Middle frontal gyrus (tissue), 1 donor: ENCODE measurements at regions not wholly inside any gene's neighbourhood (a gene's known extent, or its start where the extent isn't known, plus 50 kb on each side); places are given as distances from the start of the nearest gene placed in this dataset.
"Not testable (repeated sequence)": the region's sequence is repeated elsewhere in the genome, so short reads cannot be mapped to it uniquely, and the experiment has no call there.

Source experiments
- DNase-seq: peaks from one replicate; pipeline ENCODE4 v3.0.0-alpha.2; 2015; ENCODE audit warnings: low spot score; ENCODE audit errors: extremely low spot score

DNA sequence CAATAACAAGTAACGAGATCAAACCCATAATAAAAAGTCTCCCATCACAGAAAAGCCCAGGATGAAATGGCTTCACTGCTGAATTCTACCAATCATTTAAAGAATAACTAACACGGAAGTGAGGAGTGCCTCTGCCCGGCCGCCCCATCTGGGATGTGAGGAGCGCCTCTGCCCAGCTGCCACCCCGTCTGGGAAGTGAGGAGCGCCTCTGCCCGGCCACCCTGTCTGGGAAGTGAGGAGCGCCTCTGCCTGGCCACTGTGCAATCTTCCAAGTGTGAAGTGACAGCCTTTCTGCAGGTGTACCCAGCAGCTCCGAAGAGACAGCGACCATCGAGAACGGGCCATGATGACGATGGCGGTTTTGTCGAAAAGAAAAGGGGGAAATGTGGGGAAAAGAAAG, 528.8 kb upstream of the GRIA3 start:
- not testable (repeated sequence) for DNase-seq

DNA sequence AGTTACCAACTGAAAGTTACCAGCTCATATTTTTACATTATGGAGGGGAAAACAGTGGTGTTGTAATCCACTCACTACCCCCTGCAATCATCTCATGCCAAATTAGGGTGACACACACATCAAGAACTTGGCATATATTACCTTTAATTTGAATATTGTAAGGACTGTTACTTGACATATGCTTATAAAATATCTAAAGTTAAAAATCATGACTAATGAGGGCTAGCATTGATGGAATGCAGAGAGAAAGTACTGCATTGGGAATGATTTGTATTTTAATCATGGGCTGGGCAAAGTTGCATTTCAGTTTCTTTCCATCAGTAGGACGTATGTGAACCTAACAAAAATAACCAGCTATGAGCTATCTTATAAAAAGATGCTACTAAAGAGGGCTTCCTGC, 517.5 kb upstream of the GRIA3 start:
- no peak for DNase-seq

DNA sequence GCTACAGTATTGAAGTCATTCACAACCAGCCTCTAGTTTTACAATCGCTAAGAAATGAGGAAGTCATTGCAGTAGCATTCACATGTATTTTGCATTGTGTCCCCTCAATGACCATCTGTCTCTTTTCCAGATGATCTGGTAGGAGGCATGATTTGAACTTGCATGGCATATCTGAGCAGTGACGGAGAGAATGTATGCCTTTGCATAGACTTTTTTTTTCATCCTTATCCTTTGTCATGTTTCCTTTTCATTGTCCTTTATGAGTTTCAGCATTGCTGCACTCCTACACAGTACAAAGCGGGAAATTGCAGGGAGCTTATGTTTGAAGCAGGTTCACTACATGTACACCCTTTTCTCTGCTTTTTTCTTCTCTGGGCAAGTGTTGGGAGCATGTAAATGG, 516.4 kb upstream of the GRIA3 start:
- DNase-seq, result no peak

DNA sequence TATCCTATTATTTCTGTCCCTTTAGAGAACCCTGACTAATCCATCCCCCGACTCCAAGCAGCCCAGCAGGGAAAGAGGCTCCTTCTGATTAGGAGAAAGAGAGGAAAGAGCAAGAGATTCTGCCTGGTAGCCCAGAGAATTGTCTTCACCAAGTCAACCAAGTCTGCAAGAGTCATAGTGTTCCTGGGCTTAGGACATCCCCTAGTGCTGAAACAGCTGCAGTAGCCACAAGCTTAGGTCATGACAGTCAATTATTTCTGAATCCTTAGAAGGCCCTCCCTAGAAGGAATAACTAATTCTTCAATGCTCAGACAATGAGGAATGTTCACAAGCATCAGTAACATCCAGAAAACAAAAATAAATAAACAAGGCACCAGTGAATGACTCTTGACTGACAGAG, 480.3 kb upstream of the GRIA3 start:
- DNase-seq, result no peak

DNA sequence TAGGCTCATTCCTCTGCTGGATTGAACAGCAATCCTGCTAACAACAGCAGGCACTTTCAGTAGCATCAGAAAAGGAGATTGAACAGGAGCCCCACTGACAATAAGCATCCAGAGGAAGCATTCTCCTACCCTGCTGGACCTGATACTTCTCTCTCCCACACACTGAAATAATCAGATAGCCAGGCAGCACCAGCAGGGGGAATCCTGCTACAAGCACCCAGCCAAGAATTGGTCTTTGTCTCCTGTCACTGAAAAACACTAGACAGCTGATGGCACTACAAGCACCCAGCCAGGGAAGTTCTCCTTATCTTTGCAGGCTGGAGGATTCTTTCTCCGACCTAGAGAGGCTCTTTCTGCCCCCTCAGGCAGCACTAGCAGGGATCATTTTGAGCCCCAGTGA, 444.3 kb upstream of the GRIA3 start:
- DNase-seq, result no peak

DNA sequence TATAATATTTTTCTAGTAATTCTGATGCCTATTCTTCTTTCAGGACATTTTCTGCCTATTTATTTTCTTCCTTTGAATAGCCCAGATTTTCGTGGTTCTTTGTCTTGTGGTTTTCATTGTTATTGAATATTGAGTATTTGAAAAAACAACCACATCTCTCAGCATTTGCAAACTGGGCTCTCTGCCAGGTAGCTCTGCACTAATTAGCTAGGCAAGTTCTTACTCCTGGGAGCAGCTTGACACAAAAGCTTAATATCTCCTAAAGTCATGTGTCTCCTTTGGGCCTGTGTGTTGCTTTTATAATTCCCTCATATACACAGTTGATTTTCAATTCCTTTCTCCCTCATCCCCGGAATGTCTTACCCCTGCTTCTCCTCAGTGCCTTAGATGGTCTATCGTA, 413.5 kb upstream of the GRIA3 start:
- no peak for DNase-seq

DNA sequence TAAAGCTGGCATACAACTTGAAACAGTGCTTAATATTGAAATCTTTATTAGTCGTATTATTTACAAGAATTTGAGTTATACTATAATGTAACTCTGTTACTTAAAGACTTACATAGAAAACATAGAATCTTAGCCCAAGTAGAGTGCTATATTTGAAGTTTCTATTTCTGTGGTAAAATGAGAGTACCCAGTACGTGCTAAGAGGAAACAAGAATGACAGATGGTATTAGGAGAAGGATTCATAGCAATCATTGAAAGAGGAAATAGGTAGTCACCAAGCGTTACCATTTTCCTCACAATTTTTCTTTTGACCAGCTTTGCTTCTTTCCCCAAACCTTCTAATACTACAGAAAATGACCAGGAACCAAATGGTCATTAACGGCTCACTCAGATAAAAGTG, 412.1 kb upstream of the GRIA3 start:
- DNase-seq, result no peak

DNA sequence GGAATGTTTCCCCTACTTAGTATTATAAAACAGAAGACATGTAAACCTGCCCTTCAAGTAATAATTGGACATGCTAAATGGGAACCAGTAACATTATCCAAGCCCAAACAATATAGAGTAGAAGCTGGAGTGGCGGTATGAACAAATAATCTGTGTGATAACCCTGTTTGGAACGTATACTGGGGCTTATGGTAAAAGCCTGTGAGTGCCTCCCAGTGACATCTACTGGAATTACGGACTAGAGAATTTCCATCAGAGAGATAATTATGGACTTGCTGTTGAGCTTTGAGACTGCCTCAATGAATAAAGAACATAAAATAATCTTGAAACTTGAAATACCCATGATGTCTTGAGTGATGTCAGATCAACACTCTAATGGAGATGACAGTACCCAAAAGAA, 406.3 kb upstream of the GRIA3 start:
- DNase-seq, result no peak

DNA sequence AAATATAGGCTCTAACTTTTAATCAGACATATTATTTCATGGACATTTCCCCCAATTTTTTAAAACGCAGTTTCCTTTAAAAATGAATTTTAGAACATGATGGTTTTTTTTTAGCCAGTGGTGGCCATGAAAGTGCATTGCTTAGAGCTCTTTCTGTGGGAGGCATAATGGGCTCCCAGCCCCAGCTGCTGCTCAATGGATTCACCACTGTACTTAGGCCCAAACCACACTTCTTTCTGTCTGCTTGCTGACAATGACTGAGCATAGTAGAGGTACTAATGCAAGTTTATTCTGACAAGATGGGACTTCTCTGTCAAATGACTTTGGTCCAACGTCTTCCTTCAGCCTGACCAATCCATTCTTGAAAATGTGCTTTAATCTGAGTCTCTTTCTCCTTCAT, 400.2 kb upstream of the GRIA3 start:
- no peak for DNase-seq

DNA sequence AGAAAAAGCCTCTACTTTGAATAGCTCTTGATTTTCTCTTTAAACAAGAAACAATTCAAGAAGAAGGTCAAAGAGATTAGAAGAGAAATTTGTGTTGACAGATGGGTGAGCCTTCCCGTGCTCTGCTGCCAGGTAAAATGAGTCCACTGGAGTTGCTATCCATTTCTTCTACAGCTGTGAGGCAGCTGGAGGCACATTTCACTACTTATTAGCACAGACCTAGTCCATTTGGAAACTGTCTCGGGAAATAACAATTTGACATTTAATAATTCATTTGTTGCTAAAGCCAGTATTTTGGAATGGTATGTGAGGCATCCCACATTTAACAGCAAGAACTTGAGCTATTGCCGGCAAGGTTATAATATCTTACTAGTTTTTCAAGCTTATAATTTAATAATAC, 396.8 kb upstream of the GRIA3 start:
- no peak for DNase-seq

DNA sequence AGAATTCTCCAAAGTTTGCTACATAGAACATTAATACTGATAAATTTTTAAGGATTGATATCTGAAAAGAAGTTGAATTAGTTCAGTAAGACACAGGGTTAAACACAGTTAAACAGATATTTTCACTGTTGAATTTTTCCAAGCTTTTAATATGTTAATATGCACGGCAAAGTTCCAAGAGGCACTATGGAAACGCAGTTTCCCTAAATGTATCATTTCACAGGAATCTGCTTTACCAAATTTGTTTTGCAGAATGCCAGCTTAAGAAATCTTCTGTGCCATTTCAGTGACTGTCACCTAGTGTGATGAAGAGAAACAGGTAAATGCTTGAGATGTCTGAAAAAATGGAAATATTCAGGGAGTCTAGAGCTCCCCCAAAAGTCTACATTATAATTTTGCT, 395.9 kb upstream of the GRIA3 start:
- no peak for DNase-seq

DNA sequence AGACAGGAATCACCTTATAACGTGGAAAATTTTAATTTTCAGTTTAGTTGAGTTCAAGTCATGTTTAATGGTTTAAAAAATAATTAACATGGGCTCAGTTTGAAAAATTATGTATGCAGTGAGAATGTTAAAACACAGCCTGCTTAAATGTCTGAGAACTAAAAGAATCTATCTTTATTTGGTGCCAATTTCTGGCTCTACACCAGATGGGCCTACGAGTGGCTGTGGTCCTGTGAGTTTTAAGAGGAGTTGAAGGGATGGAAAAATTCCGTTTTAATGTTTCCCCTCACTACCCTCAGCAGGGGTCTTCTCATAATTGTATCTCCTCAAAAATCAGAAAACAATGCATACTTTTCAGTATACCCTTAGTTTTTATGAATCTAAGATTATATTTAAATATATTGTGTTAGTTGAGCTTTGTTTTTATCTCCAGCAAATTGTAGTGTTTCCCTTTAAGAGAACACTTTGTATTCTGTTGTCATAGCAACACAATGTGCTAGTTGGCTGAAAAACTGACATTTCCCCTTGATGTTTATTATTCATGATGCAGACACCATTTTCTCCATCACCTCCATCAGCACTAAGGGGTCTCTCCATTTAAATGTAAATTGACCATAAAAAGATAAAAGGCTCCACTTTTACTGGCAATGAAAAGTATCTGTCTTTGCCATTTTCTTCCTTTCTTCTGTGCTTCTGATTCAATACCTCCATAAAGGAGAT, 393.5 kb upstream of the GRIA3 start:
- no peak for DNase-seq

DNA sequence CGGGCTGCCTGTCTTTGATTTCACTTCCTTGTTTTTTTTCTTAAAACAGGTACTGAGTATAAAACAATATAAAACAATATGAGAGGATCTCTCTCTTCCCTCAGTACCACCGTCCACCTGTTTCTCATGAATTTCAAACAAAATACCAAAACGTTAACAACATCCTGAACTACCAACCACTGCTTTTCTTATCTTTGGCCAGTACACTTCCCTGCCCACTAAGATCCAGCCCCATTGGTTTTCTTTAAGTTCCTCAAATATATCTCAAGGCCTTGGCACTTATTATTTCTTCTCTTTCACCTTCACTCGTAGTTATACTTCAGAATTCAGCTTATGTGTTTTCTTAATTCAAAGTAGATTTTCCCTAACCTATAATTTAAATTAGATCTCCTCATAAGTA, 370.2 kb upstream of the GRIA3 start:
- DNase-seq, result no peak

DNA sequence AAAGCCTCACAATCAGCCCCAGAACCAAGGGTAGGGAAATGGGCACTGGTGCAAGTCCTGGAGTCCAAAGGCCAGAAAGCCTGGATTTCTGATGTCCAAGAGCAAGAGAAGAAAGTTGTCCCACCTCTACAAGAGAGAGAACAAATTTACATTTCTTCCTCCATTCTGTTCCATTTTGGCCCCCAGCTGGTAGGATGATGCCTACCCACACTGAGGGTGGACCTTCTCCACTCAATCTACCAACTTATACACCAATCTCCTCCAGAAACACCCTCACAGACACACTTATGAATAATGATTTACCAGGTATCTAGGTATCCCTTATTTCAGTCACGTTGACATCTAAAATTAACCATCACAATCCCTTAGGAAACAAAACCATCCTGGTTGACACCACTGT, 367.8 kb upstream of the GRIA3 start:
- no peak for DNase-seq

DNA sequence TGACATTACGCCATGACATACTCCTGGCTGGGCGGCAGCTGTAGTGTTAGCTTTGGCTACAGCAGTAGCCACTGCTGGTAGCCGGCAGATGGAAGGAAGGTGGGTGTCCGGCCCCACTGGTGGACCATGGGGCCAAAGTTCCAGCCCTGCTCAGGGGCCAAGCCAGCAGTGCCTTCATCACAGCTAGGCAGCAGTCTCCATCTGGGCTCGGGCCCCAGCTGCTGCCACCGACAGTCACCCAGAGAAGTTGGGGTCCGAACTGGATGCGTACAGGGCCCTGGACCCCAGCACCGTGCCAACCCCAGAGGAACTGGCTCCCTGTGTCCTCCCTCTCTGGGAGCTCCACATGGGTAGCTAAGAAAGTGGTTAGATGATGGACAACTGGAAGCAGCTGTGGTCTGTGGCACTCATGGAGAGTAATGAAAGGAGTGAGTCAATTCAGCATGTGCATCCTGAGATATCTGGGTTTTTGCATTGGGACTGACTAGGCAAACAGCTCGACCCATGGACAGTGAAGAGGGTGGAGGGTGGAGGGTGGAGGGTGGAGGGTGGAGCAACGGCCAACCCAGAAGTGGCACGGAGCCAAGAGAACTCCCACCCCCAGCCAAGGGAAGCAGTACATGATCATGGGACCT, 366.6 kb upstream of the GRIA3 start:
- DNase-seq, result no peak

DNA sequence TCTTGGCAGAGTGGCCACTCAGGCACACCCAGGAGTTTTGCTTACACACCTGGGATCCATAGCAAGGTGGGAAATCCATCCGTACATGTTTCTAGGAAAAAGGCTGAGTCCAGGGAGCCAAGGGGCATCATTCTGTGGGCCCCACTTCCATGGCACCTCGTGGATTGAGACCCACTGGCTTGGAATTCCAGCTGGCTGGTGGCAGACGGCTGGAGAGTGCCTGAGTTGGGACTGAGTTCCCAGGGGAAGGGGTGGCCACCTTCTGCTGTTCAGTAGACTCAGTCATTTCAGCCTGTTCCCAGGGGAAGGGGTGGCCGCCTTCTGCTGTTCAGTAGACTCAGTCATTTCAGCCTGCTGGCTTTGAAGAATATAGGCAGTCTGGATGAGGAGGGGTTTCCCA, 366.0 kb upstream of the GRIA3 start:
- DNase-seq, result no peak

DNA sequence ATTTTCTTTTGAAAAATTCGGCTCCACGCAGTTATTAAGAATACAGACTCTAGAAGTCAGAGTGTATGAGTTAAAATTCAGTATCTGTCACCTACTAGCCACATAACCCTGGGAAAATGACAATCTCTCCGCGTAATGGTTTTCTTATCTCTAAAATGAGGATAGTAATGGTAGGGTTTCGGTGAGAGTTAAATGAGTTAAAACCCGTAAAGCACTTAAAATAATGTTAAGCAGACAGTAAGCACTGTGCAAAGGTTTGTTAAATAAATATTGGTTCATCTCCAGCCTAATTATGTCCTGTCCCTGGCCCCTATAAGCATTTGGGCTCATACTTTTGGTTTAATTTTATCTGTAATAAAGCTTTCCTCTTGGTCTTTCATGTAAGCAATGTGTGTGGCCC, 350.8 kb upstream of the GRIA3 start:
- DNase-seq, result no peak

DNA sequence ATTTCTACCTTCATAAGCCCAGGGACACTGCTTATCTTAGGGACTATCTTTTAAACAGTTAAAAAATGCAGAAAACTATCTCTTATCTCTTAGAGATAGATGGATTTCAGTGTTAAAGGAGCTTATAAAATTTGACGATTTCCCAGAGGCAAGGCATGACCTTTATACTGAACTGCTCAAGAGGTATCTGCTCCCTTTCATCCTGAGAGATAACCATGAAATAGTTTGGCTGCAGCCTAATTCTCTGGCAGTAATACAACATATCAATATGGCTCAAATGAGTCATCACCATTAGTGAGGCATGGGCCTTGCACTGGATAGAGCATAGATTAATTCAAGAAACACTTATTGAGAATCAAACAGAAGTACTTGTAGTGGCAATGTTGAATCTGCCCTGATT, 348.2 kb upstream of the GRIA3 start:
- no peak for DNase-seq

DNA sequence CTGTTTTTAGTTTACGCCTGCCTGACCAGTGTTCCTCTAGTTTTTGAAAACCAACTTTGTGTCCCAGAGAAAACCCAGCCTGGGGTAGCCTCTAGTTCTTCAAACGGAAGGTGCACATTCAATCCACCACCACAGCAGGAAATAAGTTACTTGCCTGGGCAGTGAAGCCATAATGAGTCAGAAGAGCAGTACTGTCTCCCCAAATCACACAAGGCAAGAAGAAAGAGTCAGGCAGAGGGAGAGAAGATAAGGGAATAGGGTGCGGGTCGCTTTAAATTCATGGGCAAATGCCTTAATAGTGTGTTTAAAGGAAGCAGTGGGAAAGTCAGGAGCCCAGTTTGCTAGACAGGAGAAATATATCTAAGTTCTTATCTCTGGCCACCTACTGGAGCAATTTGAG, 333.8 kb upstream of the GRIA3 start:
- DNase-seq, result no peak

DNA sequence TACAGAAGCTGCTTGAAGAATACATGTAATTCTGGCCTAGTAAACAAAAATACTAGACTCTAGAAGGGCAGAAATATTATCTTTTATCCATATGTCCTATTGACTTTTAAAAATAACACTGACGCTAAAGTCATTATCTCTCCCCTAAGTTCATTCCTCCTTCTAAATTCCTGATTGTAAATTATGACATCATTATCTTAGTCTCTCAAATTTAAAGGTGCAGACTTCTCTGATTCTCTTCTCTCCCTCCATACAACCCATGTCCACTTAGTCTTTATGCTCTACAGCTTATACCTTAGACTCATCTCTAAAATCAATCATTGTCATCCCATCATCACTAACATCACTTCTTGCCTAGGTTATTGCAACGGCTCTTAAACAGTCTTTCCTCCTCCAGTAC, 327.9 kb upstream of the GRIA3 start:
- no peak for DNase-seq

DNA sequence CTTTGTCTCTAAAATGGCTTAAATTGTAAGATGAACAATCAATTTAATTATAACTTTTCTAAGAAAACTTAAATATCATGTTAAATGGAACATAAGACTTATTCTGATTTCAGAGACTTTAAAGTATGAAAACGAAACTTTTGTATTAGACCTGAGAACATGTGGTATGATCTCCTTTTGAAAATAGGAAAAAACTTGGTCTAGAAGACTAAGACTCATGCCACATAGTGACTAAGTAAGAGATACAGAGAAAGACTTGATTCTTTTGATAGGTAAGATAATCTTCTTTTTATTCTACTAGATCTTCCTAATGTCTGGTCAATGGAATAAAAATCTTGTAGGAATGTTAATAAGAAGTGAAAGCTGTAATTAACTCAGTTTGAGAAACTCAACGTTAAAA, 326.3 kb upstream of the GRIA3 start:
- no peak for DNase-seq

DNA sequence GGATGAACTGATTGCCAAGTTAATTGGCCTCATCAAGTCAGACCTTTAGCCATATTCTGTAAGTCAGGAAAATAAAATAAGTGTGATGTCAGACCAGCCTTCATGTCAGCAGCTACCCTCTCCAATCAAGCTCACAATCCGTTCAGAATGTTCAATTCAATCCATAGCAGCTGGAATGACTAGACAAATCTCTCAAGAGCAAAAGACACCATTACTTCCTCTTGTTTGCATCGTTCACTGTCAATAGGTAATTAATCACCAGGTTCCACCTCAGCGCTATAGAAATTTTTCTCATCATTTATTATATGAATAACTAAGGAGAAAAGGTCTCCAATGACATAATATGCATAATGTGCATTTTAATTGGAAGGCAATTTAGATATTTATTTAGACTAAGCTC, 321.0 kb upstream of the GRIA3 start:
- no peak for DNase-seq

DNA sequence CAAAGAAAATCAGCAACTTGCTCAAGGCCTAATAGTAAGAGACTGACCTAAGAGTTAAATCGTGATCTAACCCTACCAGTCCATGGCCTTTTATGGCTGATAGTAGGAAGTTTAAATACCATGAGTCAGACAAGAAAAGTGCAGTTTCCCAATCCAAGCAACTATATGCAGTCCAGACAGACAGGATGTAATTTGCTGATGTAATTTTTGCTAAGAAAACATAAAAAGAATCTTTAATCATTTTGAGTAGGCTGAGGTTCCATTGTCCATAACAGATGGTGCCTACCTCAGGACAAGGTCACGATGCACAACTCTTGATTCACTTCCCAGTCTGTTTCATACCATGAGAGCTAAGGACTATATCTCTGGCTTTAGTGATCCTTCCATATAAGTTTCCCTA, 317.5 kb upstream of the GRIA3 start:
- DNase-seq, result no peak

DNA sequence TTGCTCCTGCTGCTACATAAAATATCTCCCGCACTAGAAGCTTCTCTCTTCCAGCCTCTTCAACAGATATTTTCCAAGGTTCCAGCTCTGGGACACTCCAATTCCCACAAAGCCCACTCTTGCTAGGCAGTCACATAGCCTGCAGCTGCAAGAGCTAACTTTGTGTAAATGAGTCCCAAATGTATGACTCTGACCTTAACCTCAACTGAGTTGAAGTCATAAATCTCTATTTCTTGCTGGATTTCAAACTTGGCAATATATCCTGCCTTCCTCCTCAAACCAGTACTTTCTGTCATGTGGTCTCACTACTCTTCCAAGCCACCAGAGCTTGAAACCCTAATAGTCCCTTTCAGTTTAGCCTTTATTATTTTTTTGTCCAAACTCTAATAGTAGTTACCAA, 315.4 kb upstream of the GRIA3 start:
- no peak for DNase-seq
